Fibroblast of lung (primary cell): ENCODE measurements at regions not wholly inside any gene's neighbourhood (a gene's known extent, or its start where the extent isn't known, plus 50 kb on each side); places are given as distances from the start of the nearest gene placed in this dataset.

Experiments
- EZH2 ChIP-seq: IDR thresholded peaks from 2 replicates; pipeline ENCODE4 v1.5.1; 2012; ENCODE audit warnings: low read length, control low read depth, mild to moderate bottlenecking; ENCODE audit errors: missing control alignments
- TF ChIP-seq, protein P1 (sequence below), 2 donors: IDR thresholded peaks in 1 of 2; conservative IDR thresholded peaks in 1 of 2; 1 replicate in 1 of 2; 2 replicates in 1 of 2; pipeline ENCODE4 v1.5.1; 2011 to 2012; ENCODE audit warnings: low read length in 2 of 2, control low read depth in 1 of 2, inconsistent platforms in 1 of 2, low read depth in 1 of 2, mild to moderate bottlenecking in 1 of 2

- TF ChIP-seq, protein P1, sequence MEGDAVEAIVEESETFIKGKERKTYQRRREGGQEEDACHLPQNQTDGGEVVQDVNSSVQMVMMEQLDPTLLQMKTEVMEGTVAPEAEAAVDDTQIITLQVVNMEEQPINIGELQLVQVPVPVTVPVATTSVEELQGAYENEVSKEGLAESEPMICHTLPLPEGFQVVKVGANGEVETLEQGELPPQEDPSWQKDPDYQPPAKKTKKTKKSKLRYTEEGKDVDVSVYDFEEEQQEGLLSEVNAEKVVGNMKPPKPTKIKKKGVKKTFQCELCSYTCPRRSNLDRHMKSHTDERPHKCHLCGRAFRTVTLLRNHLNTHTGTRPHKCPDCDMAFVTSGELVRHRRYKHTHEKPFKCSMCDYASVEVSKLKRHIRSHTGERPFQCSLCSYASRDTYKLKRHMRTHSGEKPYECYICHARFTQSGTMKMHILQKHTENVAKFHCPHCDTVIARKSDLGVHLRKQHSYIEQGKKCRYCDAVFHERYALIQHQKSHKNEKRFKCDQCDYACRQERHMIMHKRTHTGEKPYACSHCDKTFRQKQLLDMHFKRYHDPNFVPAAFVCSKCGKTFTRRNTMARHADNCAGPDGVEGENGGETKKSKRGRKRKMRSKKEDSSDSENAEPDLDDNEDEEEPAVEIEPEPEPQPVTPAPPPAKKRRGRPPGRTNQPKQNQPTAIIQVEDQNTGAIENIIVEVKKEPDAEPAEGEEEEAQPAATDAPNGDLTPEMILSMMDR (conservative IDR thresholded peaks at IDR 0.05 in 1 of 2, IDR thresholded peaks at IDR 0.05 in 1 of 2; ENCODE audit: low read depth in 1 of 2, low read length in 2 of 2): no peak
- TF ChIP-seq EZH2: no peak
These were observed 382.4 kb upstream of the GBE1 start for GRCh38 chr3:82143661-82144412.
